ENCODE measurements at regions not wholly inside any gene's neighbourhood (a gene's known extent, or its start where the extent isn't known, plus 50 kb on each side); places are given as distances from the start of the nearest gene placed in this dataset.

GRCh38 chr1:68346188-68346808, 103.5 kb downstream of the RPE65 start:
- POLR2A ChIA-PET (ENCODE audit: partially characterized antibody), result interaction anchor here (0.7 kb wide), 1 partner anchor 486 kb away, joined by 4 read pairs; no protein-coding TSS in a partner anchor
- DNase-seq (ENCODE audit: low read depth in 1 of 2, low spot score in 2 of 2), result no peak

More at GRCh38 chr1:68346188-68346808, 103.5 kb downstream of the RPE65 start:
- Histone ChIP-seq H3K14ac (ENCODE audit: insufficient read length) (no peak overlapping the region), H2BK5ac (ENCODE audit: low read depth, low read length) (no peak overlapping the region), H3K4ac (replicated peaks; ENCODE audit: insufficient read length, low read depth, low read length) (no peak overlapping the region), H3K18ac (ENCODE audit: extremely low read depth, low read length) (no peak overlapping the region), H4K91ac (replicated peaks; ENCODE audit: insufficient read length, low read length) (no peak overlapping the region), H3K56ac (replicated peaks; ENCODE audit: insufficient read length, low read depth, low read length) (no peak overlapping the region), H4K5ac (ENCODE audit: insufficient read length, low read depth, low read length) (no peak overlapping the region), H4K20me1 (replicated peaks in 1 of 2; ENCODE audit: control insufficient read depth in 1 of 2, insufficient read depth in 2 of 2, low read length in 2 of 2) (no peaks in the 10 kb centered on the region), H3K27me3 (replicated peaks in 1 of 4; ENCODE audit: control insufficient read depth in 3 of 4, extremely low read depth in 1 of 4, insufficient read depth in 3 of 4, low read length in 3 of 4) (no peaks in the 10 kb centered on the region), H4K8ac (ENCODE audit: extremely low read depth, insufficient read depth, low read length) (no peak overlapping the region), H2BK12ac (ENCODE audit: low read depth, low read length) (no peak overlapping the region), H2AK5ac (ENCODE audit: low read depth, low read length) (no peak overlapping the region), H3K9me3 (ENCODE audit: insufficient read depth in 2 of 2, low read depth in 1 of 2, low read length in 1 of 2) (no peaks in the 10 kb centered on the region), H2AFZ (ENCODE audit: low read length) (no peak overlapping the region), H3K79me2 (ENCODE audit: control insufficient read depth in 1 of 2, insufficient read depth in 2 of 2, low read length in 2 of 2) (no peaks in the 10 kb centered on the region), H3K4me2 (ENCODE audit: insufficient read depth in 1 of 2, low read depth in 2 of 2, low read length in 2 of 2) (no peak overlapping the region), H3K79me1 (ENCODE audit: low read depth, low read length) (no peaks in the 10 kb centered on the region), H2BK120ac (replicated peaks; ENCODE audit: low read depth, low read length) (no peak overlapping the region), H2BK20ac (ENCODE audit: low read length) (no peak overlapping the region), H3K23ac (ENCODE audit: insufficient read length) (no peak overlapping the region), H3K4me1 (replicated peaks in 1 of 4; ENCODE audit: control insufficient read depth in 3 of 4, insufficient read depth in 4 of 4, low read length in 3 of 4) (no peaks in the 10 kb centered on the region), H3K4me3 (ENCODE audit: extremely low read depth in 1 of 4, insufficient read depth in 2 of 4, low read depth in 3 of 4, low read length in 4 of 4) (no peak overlapping the region), H3K27ac (ENCODE audit: low read depth, low read length) (no peak overlapping the region), H3K36me3 (ENCODE audit: control insufficient read depth in 2 of 4, insufficient read depth in 4 of 4, low read length in 3 of 4) (no peaks in the 10 kb centered on the region), H3K23me2 (ENCODE audit: low read depth, low read length) (no peaks in the 10 kb centered on the region), H2BK15ac (ENCODE audit: low read length) (no peak overlapping the region), H3K9ac (replicated peaks in 1 of 4; ENCODE audit: extremely low read depth in 1 of 4, low read depth in 3 of 4, low read length in 3 of 4) (no peak overlapping the region)
- TF ChIP-seq CTCF (IDR thresholded peaks at IDR 0.05; ENCODE audit: control extremely low read depth in 1 of 3, insufficient read depth in 1 of 3, low read depth in 1 of 3, low read length in 3 of 3) (peak in 2 of 3 experiments; percentile 20 to 21; a peak in 2 of 4 replicates), RAD21 (IDR thresholded peaks at IDR 0.05 in 1 of 2, conservative IDR thresholded peaks at IDR 0.05 in 1 of 2; ENCODE audit: low read depth in 2 of 2, low read length in 2 of 2) (peak; percentile 37 to 40), GTF2F1 (IDR thresholded peaks at IDR 0.05; ENCODE audit: borderline replicate concordance, low read depth, low read length) (no peak)
- WGBS, 2 experiments (ENCODE audit: extremely low coverage in 1 of 2, insufficient coverage in 1 of 2, insufficient read length in 1 of 2, insufficient replicate concordance in 2 of 2, low coverage in 1 of 2, low lambda C conversion rate in 2 of 2, missing lambda C conversion rate in 1 of 2), result 61% methylated on average over 3 of the region's 3 CpGs; no CpG with 5 or more reads in 1 of the 2 experiments
- CTCF ChIA-PET (ENCODE audit: partially characterized antibody), result interaction anchor here (0.6 to 6.4 kb wide), 40 partner anchors 9 to 1550 kb away, joined by 3 to 202 read pairs (median 4); no protein-coding TSS in a partner anchor
- no peak for FAIRE-seq
